SK-N-SH treated with all-trans-retinoic acid at 6 μM for 48 hours (cell line): ENCODE measurements at regions not wholly inside any gene's neighbourhood (a gene's known extent, or its start where the extent isn't known, plus 50 kb on each side); places are given as distances from the start of the nearest gene placed in this dataset.
"Not testable (repeated sequence)": the region's sequence is repeated elsewhere in the genome, so short reads cannot be mapped to it uniquely, and the experiment has no call there.

Experiments used
- ATAC-seq: fragments of 200-7000 bp; cut with Tn5 transposase; 3 replicates; pipeline ENCODE4 v1.9.1; 2020; ENCODE audit warnings: mild to moderate bottlenecking, moderate library complexity
- BACH2 ChIP-seq: fragments of 250-450 bp; sonication (Bioruptor Pico); IDR thresholded peaks from 2 replicates; pipeline ENCODE4 v1.9.0; 2021; ENCODE audit warnings: mild to moderate bottlenecking, borderline replicate concordance
- ESRRG ChIP-seq: fragments of 250-450 bp; sonication (Bioruptor Pico); IDR thresholded peaks from 2 replicates; pipeline ENCODE4 v1.6.1; 2021; ENCODE audit warnings: mild to moderate bottlenecking
- GLIS3 ChIP-seq: fragments of 250-450 bp; sonication (Bioruptor Pico); IDR thresholded peaks from 2 replicates; pipeline ENCODE4 v1.5.0; 2020; ENCODE audit warnings: mild to moderate bottlenecking, moderate library complexity
- ISL1 ChIP-seq: fragments of 250-450 bp; sonication (Bioruptor Pico); IDR thresholded peaks from 2 replicates; pipeline ENCODE4 v2.1.2; 2022; ENCODE audit warnings: mild to moderate bottlenecking, moderate library complexity
- POU6F1 ChIP-seq: fragments of 250-450 bp; sonication (Bioruptor Pico); IDR thresholded peaks from 2 replicates; pipeline ENCODE4 v1.8.0; 2021; ENCODE audit warnings: low read depth, mild to moderate bottlenecking, moderate library complexity, borderline replicate concordance
- PPARA ChIP-seq: fragments of 250-450 bp; sonication (Bioruptor Pico); IDR thresholded peaks from 2 replicates; pipeline ENCODE4 v1.5.0; 2020; ENCODE audit warnings: mild to moderate bottlenecking, borderline replicate concordance
- RARB ChIP-seq: fragments of 250-450 bp; sonication (Bioruptor Pico); IDR thresholded peaks from 2 replicates; pipeline ENCODE4 v1.8.0; 2021; ENCODE audit warnings: mild to moderate bottlenecking, moderate library complexity
- SNAI2 ChIP-seq: fragments of 250-450 bp; sonication (Bioruptor Pico); IDR thresholded peaks from 2 replicates; pipeline ENCODE4 v1.5.0; 2020; ENCODE audit warnings: mild to moderate bottlenecking, moderate library complexity
- TCF4 ChIP-seq: fragments of 250-450 bp; sonication (Bioruptor Pico); IDR thresholded peaks from 2 replicates; pipeline ENCODE4 v1.8.0; 2021; ENCODE audit warnings: mild to moderate bottlenecking, moderate library complexity, borderline replicate concordance
- TOX ChIP-seq: fragments of 250-450 bp; sonication (Bioruptor Pico); IDR thresholded peaks from 2 replicates; pipeline ENCODE4 v1.8.0; 2021; ENCODE audit warnings: mild to moderate bottlenecking, moderate library complexity, borderline replicate concordance
- ZFP3 ChIP-seq: fragments of 250-450 bp; sonication (Bioruptor Pico); IDR thresholded peaks from 2 replicates; pipeline ENCODE4 v1.5.0; 2020; ENCODE audit warnings: mild to moderate bottlenecking, moderate library complexity
- ZFP30 ChIP-seq: fragments of 450-650 bp; formaldehyde crosslinking; IDR thresholded peaks from 2 replicates; pipeline ENCODE4 v1.5.0; 2022; ENCODE audit warnings: mild to moderate bottlenecking, moderate library complexity
- ZNF70 ChIP-seq: fragments of 450-650 bp; formaldehyde crosslinking; IDR thresholded peaks from 2 replicates; pipeline ENCODE4 v1.5.0; 2020; ENCODE audit warnings: mild to moderate bottlenecking, moderate library complexity
- ZNF8 ChIP-seq: fragments of 450-650 bp; formaldehyde crosslinking; IDR thresholded peaks from 2 replicates; pipeline ENCODE4 v1.5.0; 2020; ENCODE audit warnings: mild to moderate bottlenecking, moderate library complexity
- TF ChIP-seq, protein P1 (sequence below): fragments of 250-450 bp; sonication (Bioruptor Pico); IDR thresholded peaks from 2 replicates; pipeline ENCODE4 v1.5.1; 2020; ENCODE audit warnings: low read depth, mild to moderate bottlenecking, moderate library complexity
- TF ChIP-seq, protein P2 (sequence below): fragments of 250-450 bp; sonication (Bioruptor Pico); IDR thresholded peaks from 2 replicates; pipeline ENCODE4 v1.8.0; 2020; ENCODE audit warnings: mild to moderate bottlenecking, moderate library complexity, borderline replicate concordance

DNA sequence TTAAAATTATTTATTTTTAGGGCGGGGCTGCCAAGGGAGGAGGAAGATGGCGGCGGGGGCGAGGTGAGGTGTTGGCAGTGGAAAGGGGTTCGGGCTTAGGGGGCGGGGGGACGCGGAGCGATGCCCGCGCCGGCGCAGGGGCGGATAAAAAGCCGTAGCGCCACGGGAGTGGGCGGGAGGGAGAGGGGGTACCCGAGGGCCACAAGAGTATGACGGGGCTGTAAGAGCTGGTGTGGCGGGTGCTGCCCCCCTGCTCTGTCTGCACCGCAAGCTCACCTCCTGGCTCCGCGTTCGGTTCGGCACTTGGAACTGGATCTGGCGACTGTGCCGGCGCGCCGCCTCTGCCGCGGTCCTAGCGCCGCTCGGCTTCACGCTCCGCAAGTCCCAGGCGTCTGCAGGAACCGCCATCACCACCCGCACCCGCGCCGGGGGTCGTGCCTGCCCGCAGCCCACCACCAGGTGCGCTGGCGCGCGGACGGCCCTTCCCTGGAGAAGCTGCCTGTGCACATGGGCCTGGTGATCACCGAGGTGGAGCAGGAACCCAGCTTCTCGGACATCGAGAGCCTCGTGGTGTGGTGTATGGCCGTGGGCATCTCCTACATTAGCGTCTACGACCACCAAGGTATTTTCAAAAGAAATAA lies 265.2 kb upstream of the SGCG start:
- peak; percentile 95 for ATAC-seq
- TF ChIP-seq TCF4 (no peak), BACH2 (CRISPR knock-in tag) (no peak), TOX (CRISPR knock-in tag) (no peak), ZNF8 (no peak), ISL1 (CRISPR knock-in tag) (no peak), ZFP3 (no peak), ZNF70 (CRISPR knock-in tag) (no peak), SNAI2 (no peak), ZFP30 (CRISPR knock-in tag) (no peak), POU6F1 (no peak), PPARA (CRISPR knock-in tag) (no peak), GLIS3 (CRISPR knock-in tag) (no peak), ESRRG (CRISPR knock-in tag) (no peak)
- TF ChIP-seq, protein P1, sequence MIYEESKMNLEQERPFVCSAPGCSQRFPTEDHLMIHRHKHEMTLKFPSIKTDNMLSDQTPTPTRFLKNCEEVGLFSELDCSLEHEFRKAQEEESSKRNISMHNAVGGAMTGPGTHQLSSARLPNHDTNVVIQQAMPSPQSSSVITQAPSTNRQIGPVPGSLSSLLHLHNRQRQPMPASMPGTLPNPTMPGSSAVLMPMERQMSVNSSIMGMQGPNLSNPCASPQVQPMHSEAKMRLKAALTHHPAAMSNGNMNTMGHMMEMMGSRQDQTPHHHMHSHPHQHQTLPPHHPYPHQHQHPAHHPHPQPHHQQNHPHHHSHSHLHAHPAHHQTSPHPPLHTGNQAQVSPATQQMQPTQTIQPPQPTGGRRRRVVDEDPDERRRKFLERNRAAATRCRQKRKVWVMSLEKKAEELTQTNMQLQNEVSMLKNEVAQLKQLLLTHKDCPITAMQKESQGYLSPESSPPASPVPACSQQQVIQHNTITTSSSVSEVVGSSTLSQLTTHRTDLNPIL (CRISPR knock-in tag) = no peak
- TF ChIP-seq, protein P2, sequence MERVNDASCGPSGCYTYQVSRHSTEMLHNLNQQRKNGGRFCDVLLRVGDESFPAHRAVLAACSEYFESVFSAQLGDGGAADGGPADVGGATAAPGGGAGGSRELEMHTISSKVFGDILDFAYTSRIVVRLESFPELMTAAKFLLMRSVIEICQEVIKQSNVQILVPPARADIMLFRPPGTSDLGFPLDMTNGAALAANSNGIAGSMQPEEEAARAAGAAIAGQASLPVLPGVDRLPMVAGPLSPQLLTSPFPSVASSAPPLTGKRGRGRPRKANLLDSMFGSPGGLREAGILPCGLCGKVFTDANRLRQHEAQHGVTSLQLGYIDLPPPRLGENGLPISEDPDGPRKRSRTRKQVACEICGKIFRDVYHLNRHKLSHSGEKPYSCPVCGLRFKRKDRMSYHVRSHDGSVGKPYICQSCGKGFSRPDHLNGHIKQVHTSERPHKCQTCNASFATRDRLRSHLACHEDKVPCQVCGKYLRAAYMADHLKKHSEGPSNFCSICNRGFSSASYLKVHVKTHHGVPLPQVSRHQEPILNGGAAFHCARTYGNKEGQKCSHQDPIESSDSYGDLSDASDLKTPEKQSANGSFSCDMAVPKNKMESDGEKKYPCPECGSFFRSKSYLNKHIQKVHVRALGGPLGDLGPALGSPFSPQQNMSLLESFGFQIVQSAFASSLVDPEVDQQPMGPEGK (CRISPR knock-in tag) = no peak

DNA sequence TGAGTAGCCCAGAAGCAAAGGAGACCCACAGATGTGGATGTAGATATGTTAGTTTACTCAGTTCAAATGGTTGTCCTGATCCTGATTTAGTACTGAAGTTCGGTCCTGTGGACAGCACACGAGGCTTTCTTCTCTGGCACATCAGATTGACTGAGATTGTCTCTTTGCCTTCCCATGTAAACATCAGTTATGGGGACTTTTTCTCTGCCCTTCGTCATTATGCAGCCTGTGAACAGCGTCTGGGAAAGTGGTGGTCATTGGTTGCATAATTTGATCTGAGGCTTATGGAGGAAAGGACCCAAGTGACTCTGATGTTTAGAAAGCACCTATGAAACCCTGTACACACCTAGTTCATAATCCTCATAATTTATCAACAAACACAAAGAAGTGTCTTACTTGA lies 264.5 kb upstream of the SGCG start:
- ATAC-seq = not testable (repeated sequence)

DNA sequence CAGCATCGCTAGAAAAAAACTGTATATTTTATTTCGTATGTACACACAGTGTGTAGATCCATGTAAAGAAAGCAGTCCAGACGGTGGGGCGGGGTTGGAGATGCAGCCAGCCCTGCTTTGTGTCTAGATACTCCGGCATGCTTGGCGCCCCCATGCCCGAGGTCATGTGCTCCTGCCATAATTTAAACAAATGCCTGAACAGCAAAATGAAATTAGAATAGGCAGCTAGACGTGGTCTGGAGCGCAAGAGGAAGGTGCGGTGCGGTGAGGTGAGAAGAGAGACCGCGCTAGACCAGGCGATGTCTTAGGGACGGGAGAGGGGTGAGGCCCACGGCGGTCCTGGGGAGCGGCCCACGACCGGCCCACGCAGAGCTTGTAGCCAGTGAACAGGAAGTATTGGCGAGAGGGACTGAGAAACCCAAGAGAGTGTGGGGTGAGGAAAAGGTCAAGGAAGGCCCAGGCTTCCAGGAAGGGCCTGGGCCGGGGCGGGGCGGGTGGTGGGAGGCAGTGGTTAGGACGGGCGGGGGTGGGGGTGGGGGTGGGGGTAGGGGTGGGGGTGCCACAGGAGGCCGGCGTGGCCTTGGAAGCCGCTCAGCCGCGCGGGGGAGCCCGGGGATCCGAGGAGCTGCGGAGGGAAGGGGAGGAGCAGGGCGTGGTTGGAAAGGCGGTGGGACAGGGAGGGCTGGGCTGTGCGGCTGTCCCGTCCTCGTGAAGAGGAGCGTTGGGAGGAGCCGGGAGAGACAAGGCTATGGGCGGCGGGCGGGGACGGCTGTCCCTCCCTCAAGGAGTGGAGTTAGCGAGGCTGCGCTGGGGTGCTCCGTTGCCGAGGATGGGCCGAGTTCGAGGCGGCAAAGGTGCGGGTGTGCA lies 254.7 kb upstream of the SGCG start:
- ATAC-seq = no peak
- TF ChIP-seq, protein P2 (CRISPR knock-in tag) = no peak
- TF ChIP-seq RARB (no peak), BACH2 (CRISPR knock-in tag) (no peak), ZFP3 (no peak), TOX (CRISPR knock-in tag) (no peak)
- TF ChIP-seq, protein P1 (CRISPR knock-in tag) = no peak
- TF ChIP-seq, all 23 proteins: peak for 0

DNA sequence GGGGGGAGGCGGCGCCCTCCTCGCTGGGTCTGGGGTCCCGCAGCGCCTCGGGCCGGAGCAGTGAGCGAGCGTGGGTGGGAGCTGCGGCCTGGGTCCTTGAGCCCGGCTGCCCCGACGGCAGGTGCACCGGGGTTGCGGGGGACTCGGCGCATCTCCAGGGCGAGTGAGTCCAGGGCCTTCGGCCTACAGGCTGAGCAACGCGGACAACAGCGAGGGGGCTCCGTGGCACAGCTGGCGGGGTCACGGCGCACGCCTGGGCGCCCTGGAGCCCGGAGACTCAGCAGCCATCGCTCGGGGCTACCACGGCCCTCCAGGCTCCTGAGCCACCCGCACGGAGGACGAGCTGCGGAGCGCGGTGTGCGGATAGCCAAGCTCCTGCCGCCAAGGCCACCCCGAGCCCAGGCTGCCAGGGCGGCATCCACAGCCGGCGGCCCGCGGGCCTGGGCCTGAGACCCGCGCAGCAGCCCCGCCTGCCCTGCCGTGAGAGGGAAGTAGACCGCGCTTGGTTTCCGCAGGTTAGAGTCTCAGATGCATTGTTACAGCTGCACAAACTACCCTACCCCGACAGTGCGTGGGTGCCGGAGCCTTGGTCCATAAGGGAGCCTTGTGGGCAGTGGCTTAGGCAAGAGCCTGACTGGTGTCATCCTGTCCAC lies 253.9 kb upstream of the SGCG start:
- no peak for ATAC-seq
- TF ChIP-seq GLIS3 (CRISPR knock-in tag) = no peak

- ATAC-seq = not testable (repeated sequence)
These were observed 252.9 kb upstream of the SGCG start for GRCh38 chr13:22927845-22928244.
